Neural cell (in vitro differentiated cells): ENCODE measurements at regions not wholly inside any gene's neighbourhood (a gene's known extent, or its start where the extent isn't known, plus 50 kb on each side); places are given as distances from the start of the nearest gene placed in this dataset.

Experiments used
- H2AFZ ChIP-seq: fragments of 200-600, 300-800 bp; sonication (generic), shearing (Covaris generic); 2 replicates; pipeline ENCODE4 v1.6.0; 2014; ENCODE audit warnings: low read depth, mild to moderate bottlenecking, antibody characterized with exemption, low read length, moderate library complexity
- H3F3A ChIP-seq: fragments of 200-600 bp; shearing (Covaris generic); 2 replicates; pipeline ENCODE4 v1.6.1; 2016; ENCODE audit warnings: mild to moderate bottlenecking, moderate library complexity, mixed read lengths, antibody characterized with exemption, low read length; ENCODE audit not compliant: insufficient read depth, poor library complexity, severe bottlenecking
- H3K27ac ChIP-seq: fragments of 200-600, 300-800 bp; sonication (generic), shearing (Covaris generic); 2 replicates; pipeline ENCODE4 v1.5.1; 2014; ENCODE audit warnings: mild to moderate bottlenecking, low read length, moderate library complexity
- H3K27me3 ChIP-seq: fragments of 300-800, 200-600 bp; sonication (generic), shearing (Covaris generic); 2 replicates; pipeline ENCODE4 v1.6.0; 2014; ENCODE audit warnings: mild to moderate bottlenecking, low read depth, low read length, moderate library complexity; ENCODE audit not compliant: insufficient read depth
- H3K36me3 ChIP-seq: fragments of 300-800, 200-600 bp; sonication (generic), shearing (Covaris generic); 2 replicates; pipeline ENCODE4 v1.5.1; 2014; ENCODE audit warnings: mild to moderate bottlenecking, antibody characterized with exemption, low read length, moderate library complexity; ENCODE audit not compliant: insufficient read depth
- H3K4me2 ChIP-seq: fragments of 300-800, 200-600 bp; sonication (generic), shearing (Covaris generic); 2 replicates; pipeline ENCODE4 v1.6.0; 2014; ENCODE audit warnings: mild to moderate bottlenecking, low read length
- H3K4me3 ChIP-seq: fragments of 300-800, 200-600 bp; sonication (generic), shearing (Covaris generic); 2 replicates; pipeline ENCODE4 v1.5.1; 2014; ENCODE audit warnings: mild to moderate bottlenecking, low read length, moderate library complexity
- H3K79me2 ChIP-seq: fragments of 200-600 bp; shearing (Covaris generic); replicated peaks from 2 replicates; pipeline ENCODE4 v1.6.0; 2014; ENCODE audit warnings: mild to moderate bottlenecking, low read length, moderate library complexity; ENCODE audit not compliant: insufficient read depth
- H3K9ac ChIP-seq: fragments of 300-800, 200-600 bp; sonication (generic), shearing (Covaris generic); 2 replicates; pipeline ENCODE4 v1.6.1; 2016; ENCODE audit warnings: mild to moderate bottlenecking, low read length, mixed read lengths
- H3K9me2 ChIP-seq: fragments of 200-600 bp; shearing (Covaris generic); 2 replicates; pipeline ENCODE4 v1.6.1; 2016; ENCODE audit warnings: mild to moderate bottlenecking, low read length, mixed read lengths; ENCODE audit not compliant: insufficient read depth
- H3K9me3 ChIP-seq: fragments of 200-600, 300-800 bp; sonication (generic), shearing (Covaris generic); 2 replicates; pipeline ENCODE4 v1.6.1; 2016; ENCODE audit warnings: mild to moderate bottlenecking, mixed run types, low read length, moderate library complexity, mixed read lengths
- H4K20me1 ChIP-seq: fragments of 200-600 bp; shearing (Covaris generic); 2 replicates; pipeline ENCODE4 v1.6.1; 2016; ENCODE audit warnings: mild to moderate bottlenecking, mixed run types; ENCODE audit not compliant: insufficient read depth
- EP300 ChIP-seq: fragments of 450-650 bp; conservative IDR thresholded peaks from 2 replicates; pipeline ENCODE4 v1.6.1; 2014; ENCODE audit warnings: antibody characterized with exemption, mild to moderate bottlenecking, moderate library complexity; ENCODE audit not compliant: poor library complexity, severe bottlenecking
- EZH2 ChIP-seq: fragments of 200-600, 300-800 bp; shearing (Covaris generic), sonication (generic); IDR thresholded peaks from 2 replicates; pipeline ENCODE4 v1.6.1; 2014; ENCODE audit warnings: antibody characterized with exemption, low read length, borderline replicate concordance, mild to moderate bottlenecking; ENCODE audit not compliant: insufficient read depth, poor library complexity, severe bottlenecking
- MXI1 ChIP-seq: fragments of 450-650 bp; conservative IDR thresholded peaks from 2 replicates; pipeline ENCODE4 v1.6.1; 2014; ENCODE audit warnings: antibody characterized with exemption, mild to moderate bottlenecking; ENCODE audit not compliant: poor library complexity, severe bottlenecking
- POLR2AphosphoS5 ChIP-seq: IDR thresholded peaks from 2 replicates; pipeline ENCODE4 v1.6.1; 2012
- RAD21 ChIP-seq: fragments of 450-650 bp; conservative IDR thresholded peaks from 2 replicates; pipeline ENCODE4 v1.6.1; 2014; ENCODE audit warnings: antibody characterized with exemption, mild to moderate bottlenecking, moderate library complexity
- SMC3 ChIP-seq: fragments of 450-650 bp; conservative IDR thresholded peaks from 2 replicates; pipeline ENCODE4 v1.6.1; 2014; ENCODE audit warnings: antibody characterized with exemption, mild to moderate bottlenecking, moderate library complexity; ENCODE audit not compliant: poor library complexity
- TAF1 ChIP-seq: IDR thresholded peaks from 2 replicates; pipeline ENCODE4 v1.6.1; 2012; ENCODE audit warnings: low read depth
- TF ChIP-seq, protein P1 (sequence below): fragments of 450-650 bp; IDR thresholded peaks from 2 replicates; pipeline ENCODE4 v1.5.1; 2014; ENCODE audit warnings: antibody characterized with exemption, mild to moderate bottlenecking, moderate library complexity; ENCODE audit not compliant: poor library complexity, severe bottlenecking
- TF ChIP-seq, protein P2 (sequence below): IDR thresholded peaks from 2 replicates; pipeline ENCODE4 v1.6.1; 2012; ENCODE audit warnings: borderline replicate concordance

DNA sequence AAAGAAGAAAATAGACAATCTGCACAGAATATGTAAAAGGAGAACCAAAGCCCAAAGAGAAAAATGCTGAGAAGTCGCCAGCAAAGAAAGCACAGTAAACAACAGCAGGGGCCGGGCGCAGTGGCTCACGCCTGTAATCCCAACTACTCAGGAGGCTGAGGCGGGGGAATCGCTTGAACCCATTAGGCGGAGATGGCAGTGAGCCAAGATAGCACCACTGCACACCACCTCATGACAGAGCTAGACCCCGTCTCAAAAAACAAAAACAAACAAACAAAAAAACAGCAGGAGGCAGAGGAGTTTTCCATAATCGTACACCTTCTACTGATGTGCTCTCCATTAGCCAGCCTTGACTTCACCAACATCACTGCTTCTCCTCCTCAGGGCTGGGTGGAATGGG is 153.2 kb downstream of the LYPLAL1 start:
- H3K9me3 ChIP-seq = no peaks in the 10 kb centered on the region
- no peak overlapping the region for H2AFZ ChIP-seq
- no peaks in the 10 kb centered on the region for H3K9me2 ChIP-seq
- no peaks in the 10 kb centered on the region for H3K36me3 ChIP-seq
- H4K20me1 ChIP-seq = no peaks in the 10 kb centered on the region
- no peaks in the 10 kb centered on the region for H3K27me3 ChIP-seq
- no peak overlapping the region for H3K9ac ChIP-seq
- no peak overlapping the region for H3K4me2 ChIP-seq
- no peak overlapping the region for H3K27ac ChIP-seq
- no peak overlapping the region for H3K4me3 ChIP-seq
- no peaks in the 10 kb centered on the region for H3K79me2 ChIP-seq
- TF ChIP-seq SMC3 (no peak), EP300 (no peak), MXI1 (no peak), RAD21 (no peak)
- TF ChIP-seq, protein P1, sequence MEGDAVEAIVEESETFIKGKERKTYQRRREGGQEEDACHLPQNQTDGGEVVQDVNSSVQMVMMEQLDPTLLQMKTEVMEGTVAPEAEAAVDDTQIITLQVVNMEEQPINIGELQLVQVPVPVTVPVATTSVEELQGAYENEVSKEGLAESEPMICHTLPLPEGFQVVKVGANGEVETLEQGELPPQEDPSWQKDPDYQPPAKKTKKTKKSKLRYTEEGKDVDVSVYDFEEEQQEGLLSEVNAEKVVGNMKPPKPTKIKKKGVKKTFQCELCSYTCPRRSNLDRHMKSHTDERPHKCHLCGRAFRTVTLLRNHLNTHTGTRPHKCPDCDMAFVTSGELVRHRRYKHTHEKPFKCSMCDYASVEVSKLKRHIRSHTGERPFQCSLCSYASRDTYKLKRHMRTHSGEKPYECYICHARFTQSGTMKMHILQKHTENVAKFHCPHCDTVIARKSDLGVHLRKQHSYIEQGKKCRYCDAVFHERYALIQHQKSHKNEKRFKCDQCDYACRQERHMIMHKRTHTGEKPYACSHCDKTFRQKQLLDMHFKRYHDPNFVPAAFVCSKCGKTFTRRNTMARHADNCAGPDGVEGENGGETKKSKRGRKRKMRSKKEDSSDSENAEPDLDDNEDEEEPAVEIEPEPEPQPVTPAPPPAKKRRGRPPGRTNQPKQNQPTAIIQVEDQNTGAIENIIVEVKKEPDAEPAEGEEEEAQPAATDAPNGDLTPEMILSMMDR = no peak
- no peaks in the 10 kb centered on the region for H3F3A ChIP-seq

DNA sequence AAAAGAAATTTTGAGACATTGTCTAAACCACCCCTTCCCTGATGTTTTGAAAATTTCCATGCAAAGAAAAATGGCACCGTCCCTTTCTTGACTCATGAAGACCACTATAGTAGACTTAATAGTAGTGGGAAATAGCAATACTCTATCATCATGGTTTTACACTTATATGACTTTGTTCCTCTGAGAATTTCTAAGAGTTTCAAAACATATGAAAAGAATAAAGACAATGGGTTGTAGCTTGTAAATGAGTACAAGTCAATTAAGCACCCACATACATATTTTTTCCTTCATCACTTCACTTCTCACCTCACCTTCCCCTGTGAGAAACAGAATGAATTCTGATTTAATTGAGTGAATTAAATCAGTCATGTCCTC is 151.7 kb downstream of the LYPLAL1 start:
- H3K9ac ChIP-seq = no peak overlapping the region
- no peaks in the 10 kb centered on the region for H3K9me3 ChIP-seq
- H2AFZ ChIP-seq = no peak overlapping the region
- no peaks in the 10 kb centered on the region for H3K9me2 ChIP-seq
- H3K79me2 ChIP-seq = no peaks in the 10 kb centered on the region
- no peaks in the 10 kb centered on the region for H3K27me3 ChIP-seq
- no peak overlapping the region for H3K27ac ChIP-seq
- no peaks in the 10 kb centered on the region for H4K20me1 ChIP-seq
- no peak overlapping the region for H3K4me3 ChIP-seq
- H3K36me3 ChIP-seq = no peaks in the 10 kb centered on the region
- TF ChIP-seq RAD21 (no peak), TAF1 (no peak)
- no peak overlapping the region for H3K4me2 ChIP-seq
- H3F3A ChIP-seq = no peaks in the 10 kb centered on the region

DNA sequence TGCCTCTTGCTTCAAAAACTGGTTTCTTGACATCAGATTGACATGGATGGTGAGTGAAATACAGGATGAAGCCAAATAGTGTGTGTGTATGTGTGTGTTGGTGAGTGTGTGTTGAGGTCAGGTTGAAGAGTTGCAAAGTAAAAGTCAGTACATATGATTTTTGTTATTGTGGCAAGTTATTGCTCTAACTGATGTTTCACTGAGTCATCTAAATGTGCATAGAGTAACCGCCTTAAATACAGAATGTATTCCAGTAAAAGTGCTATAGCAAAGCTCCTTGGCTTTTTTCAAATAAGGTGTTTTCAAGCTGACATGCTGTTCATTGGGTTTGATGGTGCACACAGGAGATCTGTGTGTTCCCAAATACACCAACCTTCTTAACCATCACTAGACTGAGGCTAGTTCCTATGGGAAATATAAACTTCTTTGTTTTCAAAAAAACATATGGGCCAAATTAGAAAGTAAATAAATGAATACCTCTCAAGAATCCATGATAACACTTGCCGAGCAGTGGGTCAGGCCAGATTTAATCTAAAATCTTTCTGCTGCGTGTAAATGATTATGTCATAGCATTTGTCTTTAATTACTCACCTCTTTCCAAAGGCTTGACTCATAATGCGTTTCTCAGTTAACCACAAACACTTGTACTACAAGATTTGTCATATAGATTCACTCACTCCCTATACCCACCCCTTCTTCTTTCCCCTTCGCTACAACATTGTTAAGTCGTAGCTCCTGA is 151.1 kb downstream of the LYPLAL1 start:
- Histone ChIP-seq H3K9me3 (no peaks in the 10 kb centered on the region), H3K36me3 (no peaks in the 10 kb centered on the region), H2AFZ (no peak overlapping the region), H3K9me2 (no peaks in the 10 kb centered on the region), H4K20me1 (no peaks in the 10 kb centered on the region), H3K79me2 (no peaks in the 10 kb centered on the region), H3K9ac (no peak overlapping the region), H3K27ac (no peak overlapping the region), H3K27me3 (no peaks in the 10 kb centered on the region), H3K4me2 (no peak overlapping the region), H3K4me3 (no peak overlapping the region), H3F3A (no peaks in the 10 kb centered on the region)
- no peak for TF ChIP-seq MXI1
- TF ChIP-seq, protein P1 = no peak
- TF ChIP-seq POLR2AphosphoS5 = no peak
- TF ChIP-seq EZH2 = no peak
- TF ChIP-seq TAF1 = no peak
- TF ChIP-seq RAD21 = no peak
- TF ChIP-seq SMC3 = no peak
- TF ChIP-seq EP300 = no peak
- TF ChIP-seq, protein P2, sequence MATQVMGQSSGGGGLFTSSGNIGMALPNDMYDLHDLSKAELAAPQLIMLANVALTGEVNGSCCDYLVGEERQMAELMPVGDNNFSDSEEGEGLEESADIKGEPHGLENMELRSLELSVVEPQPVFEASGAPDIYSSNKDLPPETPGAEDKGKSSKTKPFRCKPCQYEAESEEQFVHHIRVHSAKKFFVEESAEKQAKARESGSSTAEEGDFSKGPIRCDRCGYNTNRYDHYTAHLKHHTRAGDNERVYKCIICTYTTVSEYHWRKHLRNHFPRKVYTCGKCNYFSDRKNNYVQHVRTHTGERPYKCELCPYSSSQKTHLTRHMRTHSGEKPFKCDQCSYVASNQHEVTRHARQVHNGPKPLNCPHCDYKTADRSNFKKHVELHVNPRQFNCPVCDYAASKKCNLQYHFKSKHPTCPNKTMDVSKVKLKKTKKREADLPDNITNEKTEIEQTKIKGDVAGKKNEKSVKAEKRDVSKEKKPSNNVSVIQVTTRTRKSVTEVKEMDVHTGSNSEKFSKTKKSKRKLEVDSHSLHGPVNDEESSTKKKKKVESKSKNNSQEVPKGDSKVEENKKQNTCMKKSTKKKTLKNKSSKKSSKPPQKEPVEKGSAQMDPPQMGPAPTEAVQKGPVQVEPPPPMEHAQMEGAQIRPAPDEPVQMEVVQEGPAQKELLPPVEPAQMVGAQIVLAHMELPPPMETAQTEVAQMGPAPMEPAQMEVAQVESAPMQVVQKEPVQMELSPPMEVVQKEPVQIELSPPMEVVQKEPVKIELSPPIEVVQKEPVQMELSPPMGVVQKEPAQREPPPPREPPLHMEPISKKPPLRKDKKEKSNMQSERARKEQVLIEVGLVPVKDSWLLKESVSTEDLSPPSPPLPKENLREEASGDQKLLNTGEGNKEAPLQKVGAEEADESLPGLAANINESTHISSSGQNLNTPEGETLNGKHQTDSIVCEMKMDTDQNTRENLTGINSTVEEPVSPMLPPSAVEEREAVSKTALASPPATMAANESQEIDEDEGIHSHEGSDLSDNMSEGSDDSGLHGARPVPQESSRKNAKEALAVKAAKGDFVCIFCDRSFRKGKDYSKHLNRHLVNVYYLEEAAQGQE = no peak
